ENCODE measurements at regions not wholly inside any gene's neighbourhood (a gene's known extent, or its start where the extent isn't known, plus 50 kb on each side); places are given as distances from the start of the nearest gene placed in this dataset.

GRCh38 chr10:2895594-2896196 lies 171.7 kb upstream of the PFKP start:
- Mint-ChIP-seq H3K4me1 (no peaks in the 10 kb centered on the region), H3K27me3 (peaks cover 3% of the 10 kb centered on the region), H3K4me3 (no peak overlapping the region), H3K9me3 (ENCODE audit: insufficient read depth) (no peaks in the 10 kb centered on the region), H3K27ac (no peak overlapping the region)
- no peak overlapping the region for H2AFZ ChIP-seq (ENCODE audit: insufficient read depth, low read depth, low read length, poor library complexity, severe bottlenecking)
- no peaks in the 10 kb centered on the region for H4K20me1 ChIP-seq (ENCODE audit: control insufficient read depth, insufficient read depth, low read length, poor library complexity, severe bottlenecking)
- H3K9ac ChIP-seq (ENCODE audit: low read length), result no peak overlapping the region
- ATAC-seq (ENCODE audit: low read depth), result no peak
- H3K4me3 ChIP-seq (ENCODE audit: control extremely low read depth in 1 of 5, extremely low read depth in 1 of 5, insufficient read depth in 1 of 5, low read depth in 2 of 5, low read length in 4 of 5), result no peak overlapping the region
- no peaks in the 10 kb centered on the region for H3K36me3 ChIP-seq (replicated peaks in 1 of 2; ENCODE audit: control extremely low read depth in 1 of 2, control insufficient read depth in 1 of 2, extremely low read depth in 1 of 2, insufficient read depth in 2 of 2, low read length in 1 of 2)
- TF ChIP-seq, protein P1, sequence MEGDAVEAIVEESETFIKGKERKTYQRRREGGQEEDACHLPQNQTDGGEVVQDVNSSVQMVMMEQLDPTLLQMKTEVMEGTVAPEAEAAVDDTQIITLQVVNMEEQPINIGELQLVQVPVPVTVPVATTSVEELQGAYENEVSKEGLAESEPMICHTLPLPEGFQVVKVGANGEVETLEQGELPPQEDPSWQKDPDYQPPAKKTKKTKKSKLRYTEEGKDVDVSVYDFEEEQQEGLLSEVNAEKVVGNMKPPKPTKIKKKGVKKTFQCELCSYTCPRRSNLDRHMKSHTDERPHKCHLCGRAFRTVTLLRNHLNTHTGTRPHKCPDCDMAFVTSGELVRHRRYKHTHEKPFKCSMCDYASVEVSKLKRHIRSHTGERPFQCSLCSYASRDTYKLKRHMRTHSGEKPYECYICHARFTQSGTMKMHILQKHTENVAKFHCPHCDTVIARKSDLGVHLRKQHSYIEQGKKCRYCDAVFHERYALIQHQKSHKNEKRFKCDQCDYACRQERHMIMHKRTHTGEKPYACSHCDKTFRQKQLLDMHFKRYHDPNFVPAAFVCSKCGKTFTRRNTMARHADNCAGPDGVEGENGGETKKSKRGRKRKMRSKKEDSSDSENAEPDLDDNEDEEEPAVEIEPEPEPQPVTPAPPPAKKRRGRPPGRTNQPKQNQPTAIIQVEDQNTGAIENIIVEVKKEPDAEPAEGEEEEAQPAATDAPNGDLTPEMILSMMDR (IDR thresholded peaks at IDR 0.05), result no peak
- TF ChIP-seq EZH2 (IDR thresholded peaks at IDR 0.05; ENCODE audit: borderline replicate concordance, insufficient read depth, low read depth, low read length, poor library complexity, severe bottlenecking), result no peak
- WGBS (ENCODE audit: insufficient coverage), result 89% methylated on average over 20 of the region's 22 CpGs
- peaks cover 0 to 2% (median 0%) of the 10 kb centered on the region in 4 experiments for H3K27me3 ChIP-seq (replicated peaks in 1 of 4; ENCODE audit: control extremely low read depth in 1 of 4, control insufficient read depth in 3 of 4, insufficient read depth in 4 of 4, low read length in 3 of 4)
- ChIA-PET CTCF (interaction anchor here (0.6 kb wide), 1 partner anchor 514 kb away, joined by 3 read pairs; no protein-coding TSS in a partner anchor), POLR2A (no interaction called here)
- no peak overlapping the region for H3K27ac ChIP-seq (ENCODE audit: low read length in 2 of 2)
- H3K79me2 ChIP-seq (ENCODE audit: control insufficient read depth, insufficient read depth, low read length), result no peaks in the 10 kb centered on the region
- DNase-seq, result no peak
- H3K9me3 ChIP-seq (ENCODE audit: control extremely low read depth in 1 of 3, control insufficient read depth in 2 of 3, insufficient read depth in 1 of 3, low read length in 2 of 3), result peaks cover 0 to 5% (median 0%) of the 10 kb centered on the region in 3 donors
- intact Hi-C loops (cut with micrococcal nuclease), result no loop called here
- H3K4me2 ChIP-seq (replicated peaks; ENCODE audit: low read depth, low read length, poor library complexity, severe bottlenecking), result no peak overlapping the region
- no peaks in the 10 kb centered on the region for H3K4me1 ChIP-seq (ENCODE audit: control insufficient read depth in 2 of 2, insufficient read depth in 2 of 2, low read length in 2 of 2)

DNA sequence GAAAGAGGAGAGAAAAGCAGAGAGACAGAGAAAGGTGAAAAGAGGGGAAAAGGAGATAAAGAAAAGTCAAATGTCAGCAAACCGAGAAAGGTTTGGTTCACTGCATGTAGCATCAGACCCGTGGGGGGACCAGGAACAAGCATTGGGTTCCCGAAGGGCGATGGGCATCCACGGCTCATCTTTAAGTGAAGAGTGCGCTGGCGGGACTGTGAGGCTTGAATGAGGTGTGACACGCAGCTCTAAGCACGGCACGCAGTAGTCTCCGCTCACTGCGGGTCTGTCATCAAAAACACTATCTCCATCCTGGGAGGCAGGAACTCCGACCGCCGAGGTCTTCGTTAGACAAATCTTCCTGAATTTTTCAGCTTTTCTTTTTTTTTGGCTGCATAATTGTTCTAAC lies 173.4 kb upstream of the PFKP start:
- Mint-ChIP-seq H3K27me3 (peaks cover 3% of the 10 kb centered on the region), H3K4me1 (no peaks in the 10 kb centered on the region), H3K4me3 (no peak overlapping the region), H3K9me3 (ENCODE audit: insufficient read depth) (no peaks in the 10 kb centered on the region), H3K27ac (no peak overlapping the region)
- H3K9me3 ChIP-seq (ENCODE audit: control extremely low read depth in 1 of 3, control insufficient read depth in 2 of 3, insufficient read depth in 1 of 3, low read length in 2 of 3), result peaks cover 0 to 5% (median 0%) of the 10 kb centered on the region in 3 donors
- TF ChIP-seq EZH2 (IDR thresholded peaks at IDR 0.05; ENCODE audit: borderline replicate concordance, insufficient read depth, low read depth, low read length, poor library complexity, severe bottlenecking), result no peak
- TF ChIP-seq, protein P1 (IDR thresholded peaks at IDR 0.05), result no peak
- no peaks in the 10 kb centered on the region for H3K36me3 ChIP-seq (replicated peaks in 1 of 2; ENCODE audit: control extremely low read depth in 1 of 2, control insufficient read depth in 1 of 2, extremely low read depth in 1 of 2, insufficient read depth in 2 of 2, low read length in 1 of 2)
- no peaks in the 10 kb centered on the region for H3K4me1 ChIP-seq (ENCODE audit: control insufficient read depth in 2 of 2, insufficient read depth in 2 of 2, low read length in 2 of 2)
- no peak overlapping the region for H3K9ac ChIP-seq (ENCODE audit: low read length)
- intact Hi-C loops (cut with micrococcal nuclease), result no loop called here
- POLR2A ChIA-PET, result no interaction called here
- no peak overlapping the region for H3K27ac ChIP-seq (ENCODE audit: low read length in 2 of 2)
- WGBS (ENCODE audit: insufficient coverage), result 94% methylated on average over 16 of the region's 16 CpGs
- H2AFZ ChIP-seq (ENCODE audit: insufficient read depth, low read depth, low read length, poor library complexity, severe bottlenecking), result no peak overlapping the region
- H4K20me1 ChIP-seq (ENCODE audit: control insufficient read depth, insufficient read depth, low read length, poor library complexity, severe bottlenecking), result no peaks in the 10 kb centered on the region
- no peak overlapping the region for H3K4me3 ChIP-seq (ENCODE audit: control extremely low read depth in 1 of 5, extremely low read depth in 1 of 5, insufficient read depth in 1 of 5, low read depth in 2 of 5, low read length in 4 of 5)
- peaks cover 0 to 2% (median 0%) of the 10 kb centered on the region in 4 experiments for H3K27me3 ChIP-seq (replicated peaks in 1 of 4; ENCODE audit: control extremely low read depth in 1 of 4, control insufficient read depth in 3 of 4, insufficient read depth in 4 of 4, low read length in 3 of 4)
- CTCF ChIA-PET, result no interaction called here
- no peaks in the 10 kb centered on the region for H3K79me2 ChIP-seq (ENCODE audit: control insufficient read depth, insufficient read depth, low read length)
- ATAC-seq (ENCODE audit: low read depth) (no peak), DNase-seq (no peak)
- H3K4me2 ChIP-seq (replicated peaks; ENCODE audit: low read depth, low read length, poor library complexity, severe bottlenecking), result no peak overlapping the region

All from B cell (primary cell).